ENCODE measurements at regions not wholly inside any gene's neighbourhood (a gene's known extent, or its start where the extent isn't known, plus 50 kb on each side); places are given as distances from the start of the nearest gene placed in this dataset.

- DNase-seq, result no peak
Measured at GRCh38 chr5:39905356-39905755, 480.6 kb upstream of the DAB2 start.

GRCh38 chr5:39902626-39903025 is 477.8 kb upstream of the DAB2 start:
- no peak for DNase-seq
- intact Hi-C loops (cut with DNase I), result no loop called here

More at GRCh38 chr5:39905356-39905755, 480.6 kb upstream of the DAB2 start:
- intact Hi-C loops (cut with DNase I), result no loop called here

- intact Hi-C loops (cut with DNase I), result no loop called here
- no peak for DNase-seq
Measured at GRCh38 chr5:39898731-39899130, 474.0 kb upstream of the DAB2 start.

GRCh38 chr5:39896706-39897105 is 471.9 kb upstream of the DAB2 start:
- intact Hi-C loops (cut with DNase I), result no loop called here
- DNase-seq, result no peak

GRCh38 chr5:39896104-39896503 is 471.3 kb upstream of the DAB2 start:
- intact Hi-C loops (cut with DNase I), result no loop called here
- no peak for DNase-seq

- intact Hi-C loops (cut with DNase I), result no loop called here
- no peak for DNase-seq
Measured at GRCh38 chr5:39892708-39893107, 467.9 kb upstream of the DAB2 start.

- DNase-seq, result no peak
- intact Hi-C loops (cut with DNase I), result no loop called here
Measured at GRCh38 chr5:39891376-39891775, 466.6 kb upstream of the DAB2 start.

- no peak for DNase-seq
- intact Hi-C loops (cut with DNase I), result no loop called here
Measured at GRCh38 chr5:39880985-39881384, 456.2 kb upstream of the DAB2 start.

- DNase-seq, result no peak
- intact Hi-C loops (cut with DNase I), result no loop called here
Measured at GRCh38 chr5:39877479-39877878, 452.7 kb upstream of the DAB2 start.

GRCh38 chr5:39876146-39876545 is 451.4 kb upstream of the DAB2 start:
- intact Hi-C loops (cut with DNase I), result no loop called here
- DNase-seq, result no peak

GRCh38 chr5:39870137-39870536 is 445.4 kb upstream of the DAB2 start:
- DNase-seq, result no peak
- intact Hi-C loops (cut with DNase I), result no loop called here

- intact Hi-C loops (cut with DNase I), result no loop called here
- DNase-seq, result no peak
Measured at GRCh38 chr5:39869396-39869795, 444.6 kb upstream of the DAB2 start.

- intact Hi-C loops (cut with DNase I), result no loop called here
Measured at GRCh38 chr5:39867923-39868322, 443.1 kb upstream of the DAB2 start.

GRCh38 chr5:39863926-39864552 is 439.3 kb upstream of the DAB2 start:
- no peak for DNase-seq
- intact Hi-C loops (cut with DNase I), result no loop called here

More at GRCh38 chr5:39867923-39868322, 443.1 kb upstream of the DAB2 start:
- DNase-seq, result no peak

GRCh38 chr5:39857041-39857440 is 432.3 kb upstream of the DAB2 start:
- DNase-seq, result no peak
- intact Hi-C loops (cut with DNase I), result no loop called here

GRCh38 chr5:39854771-39855410 is 430.1 kb upstream of the DAB2 start:
- no peak for DNase-seq
- intact Hi-C loops (cut with DNase I), result no loop called here

- intact Hi-C loops (cut with DNase I), result no loop called here
- DNase-seq, result no peak
Measured at GRCh38 chr5:39850291-39850690, 425.5 kb upstream of the DAB2 start.

- no peak for DNase-seq
- intact Hi-C loops (cut with DNase I), result no loop called here
Measured at GRCh38 chr5:39846144-39846543, 421.4 kb upstream of the DAB2 start.

- intact Hi-C loops (cut with DNase I), result no loop called here
- DNase-seq, result no peak
Measured at GRCh38 chr5:39843767-39844166, 419.0 kb upstream of the DAB2 start.

GRCh38 chr5:39835371-39835770 is 410.6 kb upstream of the DAB2 start:
- DNase-seq, result peak in 4 of 42 donors; percentile 4 to 27 (median 10)
- intact Hi-C loops (cut with DNase I), result no loop called here

GRCh38 chr5:39829441-39829840 is 404.7 kb upstream of the DAB2 start:
- no peak for DNase-seq
- intact Hi-C loops (cut with DNase I), result no loop called here
